Sigmoid colon (tissue), 4 donors: ENCODE measurements at regions not wholly inside any gene's neighbourhood (a gene's known extent, or its start where the extent isn't known, plus 50 kb on each side); places are given as distances from the start of the nearest gene placed in this dataset.

Experiments
- CTCF ChIP-seq, 4 experiments: fragments of 450-650 bp in 3 of 4; fragments of 200-600 bp in 1 of 4; IDR thresholded peaks; one replicate each; pipeline ENCODE4 v1.5.1; 2016 to 2019; ENCODE audit warnings: antibody characterized with exemption in 4 of 4, mild to moderate bottlenecking in 3 of 4, moderate library complexity in 2 of 4
- EP300 ChIP-seq, 4 donors: sonication (generic); formaldehyde crosslinking; IDR thresholded peaks; one replicate each; pipeline ENCODE4 v1.6.1; 2017; ENCODE audit warnings: antibody characterized with exemption in 4 of 4

GRCh38 chr16:79456036-79456435 lies 144.5 kb downstream of the MAF start:
- TF ChIP-seq CTCF (IDR thresholded peaks at IDR 0.05) (no peak), EP300 (IDR thresholded peaks at IDR 0.05) (no peak)
